ENCODE measurements at regions not wholly inside any gene's neighbourhood (a gene's known extent, or its start where the extent isn't known, plus 50 kb on each side); places are given as distances from the start of the nearest gene placed in this dataset.
"Not testable (repeated sequence)": the region's sequence is repeated elsewhere in the genome, so short reads cannot be mapped to it uniquely, and the experiment has no call there.

- intact Hi-C loops (cut with DNase I; ENCODE audit: low total_unique reads) = loop anchor here (5.0 kb wide), 1 partner anchor 1898 kb away; no protein-coding TSS in a partner anchor
- Histone ChIP-seq H3K4me3 (no peak overlapping the region), H3K36me3 (no peaks in the 10 kb centered on the region), H3K4me1 (no peaks in the 10 kb centered on the region), H3K9me3 (no peaks in the 10 kb centered on the region), H3K27me3 (no peaks in the 10 kb centered on the region), H3K27ac (no peak overlapping the region)
- 85 to 98% methylated on average over 2 of the region's 2 CpGs for WGBS, 2 donors (ENCODE audit: low coverage in 1 of 2)
- in situ Hi-C loops (cut with MboI; ENCODE audit: low pct_ligation_motif_present in 1 of 4, low pct_unique_long_range_greater_than_20kb in 1 of 4, low sequenced_read_pairs in 3 of 4) = no loop called here
- TF ChIP-seq, protein P1, sequence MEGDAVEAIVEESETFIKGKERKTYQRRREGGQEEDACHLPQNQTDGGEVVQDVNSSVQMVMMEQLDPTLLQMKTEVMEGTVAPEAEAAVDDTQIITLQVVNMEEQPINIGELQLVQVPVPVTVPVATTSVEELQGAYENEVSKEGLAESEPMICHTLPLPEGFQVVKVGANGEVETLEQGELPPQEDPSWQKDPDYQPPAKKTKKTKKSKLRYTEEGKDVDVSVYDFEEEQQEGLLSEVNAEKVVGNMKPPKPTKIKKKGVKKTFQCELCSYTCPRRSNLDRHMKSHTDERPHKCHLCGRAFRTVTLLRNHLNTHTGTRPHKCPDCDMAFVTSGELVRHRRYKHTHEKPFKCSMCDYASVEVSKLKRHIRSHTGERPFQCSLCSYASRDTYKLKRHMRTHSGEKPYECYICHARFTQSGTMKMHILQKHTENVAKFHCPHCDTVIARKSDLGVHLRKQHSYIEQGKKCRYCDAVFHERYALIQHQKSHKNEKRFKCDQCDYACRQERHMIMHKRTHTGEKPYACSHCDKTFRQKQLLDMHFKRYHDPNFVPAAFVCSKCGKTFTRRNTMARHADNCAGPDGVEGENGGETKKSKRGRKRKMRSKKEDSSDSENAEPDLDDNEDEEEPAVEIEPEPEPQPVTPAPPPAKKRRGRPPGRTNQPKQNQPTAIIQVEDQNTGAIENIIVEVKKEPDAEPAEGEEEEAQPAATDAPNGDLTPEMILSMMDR (IDR thresholded peaks at IDR 0.05) = no peak
- no peak for TF ChIP-seq POLR2A (IDR thresholded peaks at IDR 0.05)
- no peak for TF ChIP-seq EP300 (IDR thresholded peaks at IDR 0.05; ENCODE audit: low read depth)
- TF ChIP-seq POLR2AphosphoS5 (IDR thresholded peaks at IDR 0.05) = no peak
- no peak for DNase-seq
Observed at GRCh38 chr12:22808860-22809259, 183.9 kb downstream of the ETNK1 start.

GRCh38 chr12:22810036-22810435 lies 185.1 kb downstream of the ETNK1 start:
- no peak for DNase-seq
- Histone ChIP-seq H3K4me1 (no peaks in the 10 kb centered on the region), H3K27me3 (no peaks in the 10 kb centered on the region), H3K9me3 (no peaks in the 10 kb centered on the region), H3K27ac (no peak overlapping the region), H3K4me3 (no peak overlapping the region), H3K36me3 (no peaks in the 10 kb centered on the region)
- in situ Hi-C loops (cut with MboI; ENCODE audit: low pct_ligation_motif_present in 1 of 4, low pct_unique_long_range_greater_than_20kb in 1 of 4, low sequenced_read_pairs in 3 of 4) = no loop called here
- 88 to 93% methylated on average over 2 of the region's 2 CpGs for WGBS, 2 donors (ENCODE audit: low coverage in 1 of 2)
- TF ChIP-seq EP300 (IDR thresholded peaks at IDR 0.05; ENCODE audit: low read depth) (no peak), POLR2A (IDR thresholded peaks at IDR 0.05) (no peak), POLR2AphosphoS5 (IDR thresholded peaks at IDR 0.05) (no peak)
- intact Hi-C loops (cut with DNase I; ENCODE audit: low total_unique reads) = no loop called here

GRCh38 chr12:22812531-22812930 lies 187.6 kb downstream of the ETNK1 start:
- DNase-seq = no peak
- no peaks in the 10 kb centered on the region for H3K27me3 ChIP-seq
- intact Hi-C loops (cut with DNase I; ENCODE audit: low total_unique reads) (no loop called here), in situ Hi-C loops (cut with MboI; ENCODE audit: low pct_ligation_motif_present in 1 of 4, low pct_unique_long_range_greater_than_20kb in 1 of 4, low sequenced_read_pairs in 3 of 4) (no loop called here)
- WGBS, 2 donors (ENCODE audit: low coverage in 1 of 2) = 83 to 93% methylated on average over 2 to 5 of the region's 5 CpGs
- no peaks in the 10 kb centered on the region for H3K36me3 ChIP-seq
- no peak overlapping the region for H3K27ac ChIP-seq
- H3K4me1 ChIP-seq = no peaks in the 10 kb centered on the region
- H3K4me3 ChIP-seq = no peak overlapping the region
- TF ChIP-seq POLR2AphosphoS5 (IDR thresholded peaks at IDR 0.05) (no peak), EP300 (IDR thresholded peaks at IDR 0.05; ENCODE audit: low read depth) (no peak), POLR2A (IDR thresholded peaks at IDR 0.05) (no peak)
- TF ChIP-seq, protein P1 (IDR thresholded peaks at IDR 0.05) = no peak
- no peaks in the 10 kb centered on the region for H3K9me3 ChIP-seq

GRCh38 chr12:22821985-22822384 lies 197.0 kb downstream of the ETNK1 start:
- no peak overlapping the region for H3K4me3 ChIP-seq
- WGBS, 2 donors (ENCODE audit: low coverage in 1 of 2) = 88 to 100% methylated on average over 2 to 4 of the region's 4 CpGs
- H3K4me1 ChIP-seq = no peaks in the 10 kb centered on the region
- in situ Hi-C loops (cut with MboI; ENCODE audit: low pct_ligation_motif_present in 1 of 4, low pct_unique_long_range_greater_than_20kb in 1 of 4, low sequenced_read_pairs in 3 of 4) (no loop called here), intact Hi-C loops (cut with DNase I; ENCODE audit: low total_unique reads) (no loop called here)
- TF ChIP-seq POLR2AphosphoS5 (IDR thresholded peaks at IDR 0.05) (no peak), EP300 (IDR thresholded peaks at IDR 0.05; ENCODE audit: low read depth) (no peak), POLR2A (IDR thresholded peaks at IDR 0.05) (no peak)
- TF ChIP-seq, protein P1 (IDR thresholded peaks at IDR 0.05) = no peak
- H3K27ac ChIP-seq = no peak overlapping the region
- H3K27me3 ChIP-seq = no peaks in the 10 kb centered on the region
- no peaks in the 10 kb centered on the region for H3K9me3 ChIP-seq
- H3K36me3 ChIP-seq = no peaks in the 10 kb centered on the region
- DNase-seq = no peak

- in situ Hi-C loops (cut with MboI; ENCODE audit: low pct_ligation_motif_present in 1 of 4, low pct_unique_long_range_greater_than_20kb in 1 of 4, low sequenced_read_pairs in 3 of 4) = no loop called here
Observed at GRCh38 chr12:22826026-22826425, 201.1 kb downstream of the ETNK1 start.

GRCh38 chr12:22826446-22826981 lies 201.5 kb downstream of the ETNK1 start:
- H3K4me3 ChIP-seq; in situ Hi-C loops (cut with MboI; ENCODE audit: low pct_ligation_motif_present in 1 of 4, low pct_unique_long_range_greater_than_20kb in 1 of 4, low sequenced_read_pairs in 3 of 4); intact Hi-C loops (cut with DNase I; ENCODE audit: low total_unique reads); H3K27ac ChIP-seq; H3K4me1 ChIP-seq; H3K27me3 ChIP-seq; H3K36me3 ChIP-seq; H3K9me3 ChIP-seq; DNase-seq: not testable (repeated sequence)
- 73 to 96% methylated on average over 4 to 9 of the region's 9 CpGs for WGBS, 2 donors (ENCODE audit: low coverage in 1 of 2)

More at GRCh38 chr12:22826026-22826425, 201.1 kb downstream of the ETNK1 start:
- Histone ChIP-seq H3K9me3 (no peaks in the 10 kb centered on the region), H3K36me3 (no peaks in the 10 kb centered on the region), H3K4me3 (no peak overlapping the region), H3K27me3 (no peaks in the 10 kb centered on the region), H3K4me1 (no peaks in the 10 kb centered on the region), H3K27ac (no peak overlapping the region)
- DNase-seq = no peak
- TF ChIP-seq, protein P1 (IDR thresholded peaks at IDR 0.05) = no peak
- no peak for TF ChIP-seq EP300 (IDR thresholded peaks at IDR 0.05; ENCODE audit: low read depth)
- no peak for TF ChIP-seq POLR2AphosphoS5 (IDR thresholded peaks at IDR 0.05)
- TF ChIP-seq POLR2A (IDR thresholded peaks at IDR 0.05) = no peak
- WGBS, 2 donors (ENCODE audit: low coverage in 1 of 2) = 88 to 90% methylated on average over 3 of the region's 3 CpGs
- intact Hi-C loops (cut with DNase I; ENCODE audit: low total_unique reads) = no loop called here
